ENCODE measurements at regions not wholly inside any gene's neighbourhood (a gene's known extent, or its start where the extent isn't known, plus 50 kb on each side); places are given as distances from the start of the nearest gene placed in this dataset.

DNA sequence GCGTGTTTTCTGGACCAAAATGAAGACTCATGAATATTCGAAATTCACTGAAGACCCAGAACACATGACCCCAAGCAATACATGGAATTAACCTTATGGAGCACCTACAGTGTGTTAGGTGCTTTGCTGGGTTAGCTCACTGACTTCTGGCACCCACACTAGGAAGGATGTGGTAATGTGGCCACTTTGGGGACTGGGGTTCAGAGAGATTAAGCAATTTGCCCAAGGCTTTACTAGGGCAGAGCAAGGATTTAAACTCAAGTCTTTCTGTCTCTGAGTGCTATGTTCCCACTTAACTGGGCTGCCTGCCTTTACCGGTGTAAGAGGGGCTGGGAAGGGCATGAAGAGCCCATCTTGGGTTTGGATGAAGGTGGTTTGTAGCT lies 162.0 kb upstream of the ATP6AP2 start:
- no peak overlapping the region for H3K4me3 ChIP-seq (ENCODE audit: low read length)
- H3K36me3 ChIP-seq (ENCODE audit: insufficient read depth, low read length), result no peaks in the 10 kb centered on the region
- H3K27me3 ChIP-seq (ENCODE audit: insufficient read depth, low read depth, low read length), result no peaks in the 10 kb centered on the region
- H4K20me1 ChIP-seq (ENCODE audit: insufficient read depth), result no peaks in the 10 kb centered on the region
- no peaks in the 10 kb centered on the region for H3K9me2 ChIP-seq (ENCODE audit: insufficient read depth, low read length)
- TF ChIP-seq RAD21 (conservative IDR thresholded peaks at IDR 0.05), result no peak
- TF ChIP-seq SMC3 (conservative IDR thresholded peaks at IDR 0.05; ENCODE audit: poor library complexity), result no peak
- TF ChIP-seq POLR2AphosphoS5 (IDR thresholded peaks at IDR 0.05), result no peak
- no peak for TF ChIP-seq EP300 (conservative IDR thresholded peaks at IDR 0.05; ENCODE audit: poor library complexity, severe bottlenecking)
- TF ChIP-seq, protein P1, sequence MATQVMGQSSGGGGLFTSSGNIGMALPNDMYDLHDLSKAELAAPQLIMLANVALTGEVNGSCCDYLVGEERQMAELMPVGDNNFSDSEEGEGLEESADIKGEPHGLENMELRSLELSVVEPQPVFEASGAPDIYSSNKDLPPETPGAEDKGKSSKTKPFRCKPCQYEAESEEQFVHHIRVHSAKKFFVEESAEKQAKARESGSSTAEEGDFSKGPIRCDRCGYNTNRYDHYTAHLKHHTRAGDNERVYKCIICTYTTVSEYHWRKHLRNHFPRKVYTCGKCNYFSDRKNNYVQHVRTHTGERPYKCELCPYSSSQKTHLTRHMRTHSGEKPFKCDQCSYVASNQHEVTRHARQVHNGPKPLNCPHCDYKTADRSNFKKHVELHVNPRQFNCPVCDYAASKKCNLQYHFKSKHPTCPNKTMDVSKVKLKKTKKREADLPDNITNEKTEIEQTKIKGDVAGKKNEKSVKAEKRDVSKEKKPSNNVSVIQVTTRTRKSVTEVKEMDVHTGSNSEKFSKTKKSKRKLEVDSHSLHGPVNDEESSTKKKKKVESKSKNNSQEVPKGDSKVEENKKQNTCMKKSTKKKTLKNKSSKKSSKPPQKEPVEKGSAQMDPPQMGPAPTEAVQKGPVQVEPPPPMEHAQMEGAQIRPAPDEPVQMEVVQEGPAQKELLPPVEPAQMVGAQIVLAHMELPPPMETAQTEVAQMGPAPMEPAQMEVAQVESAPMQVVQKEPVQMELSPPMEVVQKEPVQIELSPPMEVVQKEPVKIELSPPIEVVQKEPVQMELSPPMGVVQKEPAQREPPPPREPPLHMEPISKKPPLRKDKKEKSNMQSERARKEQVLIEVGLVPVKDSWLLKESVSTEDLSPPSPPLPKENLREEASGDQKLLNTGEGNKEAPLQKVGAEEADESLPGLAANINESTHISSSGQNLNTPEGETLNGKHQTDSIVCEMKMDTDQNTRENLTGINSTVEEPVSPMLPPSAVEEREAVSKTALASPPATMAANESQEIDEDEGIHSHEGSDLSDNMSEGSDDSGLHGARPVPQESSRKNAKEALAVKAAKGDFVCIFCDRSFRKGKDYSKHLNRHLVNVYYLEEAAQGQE (IDR thresholded peaks at IDR 0.05; ENCODE audit: borderline replicate concordance), result no peak
- TF ChIP-seq TAF1 (IDR thresholded peaks at IDR 0.05; ENCODE audit: low read depth), result no peak
- TF ChIP-seq, protein P2, sequence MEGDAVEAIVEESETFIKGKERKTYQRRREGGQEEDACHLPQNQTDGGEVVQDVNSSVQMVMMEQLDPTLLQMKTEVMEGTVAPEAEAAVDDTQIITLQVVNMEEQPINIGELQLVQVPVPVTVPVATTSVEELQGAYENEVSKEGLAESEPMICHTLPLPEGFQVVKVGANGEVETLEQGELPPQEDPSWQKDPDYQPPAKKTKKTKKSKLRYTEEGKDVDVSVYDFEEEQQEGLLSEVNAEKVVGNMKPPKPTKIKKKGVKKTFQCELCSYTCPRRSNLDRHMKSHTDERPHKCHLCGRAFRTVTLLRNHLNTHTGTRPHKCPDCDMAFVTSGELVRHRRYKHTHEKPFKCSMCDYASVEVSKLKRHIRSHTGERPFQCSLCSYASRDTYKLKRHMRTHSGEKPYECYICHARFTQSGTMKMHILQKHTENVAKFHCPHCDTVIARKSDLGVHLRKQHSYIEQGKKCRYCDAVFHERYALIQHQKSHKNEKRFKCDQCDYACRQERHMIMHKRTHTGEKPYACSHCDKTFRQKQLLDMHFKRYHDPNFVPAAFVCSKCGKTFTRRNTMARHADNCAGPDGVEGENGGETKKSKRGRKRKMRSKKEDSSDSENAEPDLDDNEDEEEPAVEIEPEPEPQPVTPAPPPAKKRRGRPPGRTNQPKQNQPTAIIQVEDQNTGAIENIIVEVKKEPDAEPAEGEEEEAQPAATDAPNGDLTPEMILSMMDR (IDR thresholded peaks at IDR 0.05; ENCODE audit: poor library complexity, severe bottlenecking), result no peak
- TF ChIP-seq EZH2 (IDR thresholded peaks at IDR 0.05; ENCODE audit: borderline replicate concordance, insufficient read depth, low read length, poor library complexity, severe bottlenecking), result no peak
- TF ChIP-seq MXI1 (conservative IDR thresholded peaks at IDR 0.05; ENCODE audit: poor library complexity, severe bottlenecking), result no peak
- H2AFZ ChIP-seq (ENCODE audit: low read depth, low read length), result no peak overlapping the region
- no peaks in the 10 kb centered on the region for H3K9me3 ChIP-seq (ENCODE audit: low read length)
- H3K79me2 ChIP-seq (replicated peaks; ENCODE audit: insufficient read depth, low read length), result no peaks in the 10 kb centered on the region
- H3F3A ChIP-seq (ENCODE audit: insufficient read depth, low read length, poor library complexity, severe bottlenecking), result no peaks in the 10 kb centered on the region
- no peak overlapping the region for H3K27ac ChIP-seq (ENCODE audit: low read length)
- H3K4me2 ChIP-seq (ENCODE audit: low read length), result no peak overlapping the region
- no peak overlapping the region for H3K9ac ChIP-seq (ENCODE audit: low read length)

DNA sequence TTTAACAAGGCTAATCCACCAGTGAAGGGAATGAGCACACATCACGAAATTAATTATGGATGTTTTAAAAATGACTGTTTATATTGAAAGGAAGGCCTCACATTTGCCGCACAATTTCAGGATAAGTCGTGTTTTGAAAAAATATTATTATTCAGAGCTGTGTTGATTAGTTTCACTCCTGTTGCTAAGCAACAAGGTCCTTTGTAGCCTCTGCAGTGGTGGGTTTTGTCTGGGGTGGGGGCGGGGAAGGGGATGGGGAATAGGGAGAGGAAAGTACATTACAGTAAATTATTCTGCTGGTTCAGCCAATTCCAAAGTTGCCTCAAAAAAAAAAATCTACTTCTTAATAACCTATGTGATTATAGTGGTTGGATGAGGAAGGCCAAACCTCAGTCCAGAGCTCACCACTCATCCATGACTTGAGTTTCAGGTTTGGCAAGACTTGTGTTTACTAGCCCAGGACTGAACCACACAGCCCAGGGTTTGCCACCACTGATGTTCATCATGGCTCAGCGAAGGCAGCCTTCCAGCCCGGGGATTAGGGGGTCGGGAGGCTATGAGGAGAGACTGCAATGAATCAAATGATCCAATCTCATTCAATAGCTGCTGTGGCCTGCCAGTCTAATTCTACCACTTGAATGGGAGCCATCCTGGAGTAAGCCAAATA lies 162.5 kb upstream of the ATP6AP2 start:
- no peaks in the 10 kb centered on the region for H3K9me3 ChIP-seq (ENCODE audit: low read length)
- H3K36me3 ChIP-seq (ENCODE audit: insufficient read depth, low read length), result no peaks in the 10 kb centered on the region
- H3K9me2 ChIP-seq (ENCODE audit: insufficient read depth, low read length), result no peaks in the 10 kb centered on the region
- H3K9ac ChIP-seq (ENCODE audit: low read length), result no peak overlapping the region
- H3K79me2 ChIP-seq (replicated peaks; ENCODE audit: insufficient read depth, low read length), result no peaks in the 10 kb centered on the region
- no peaks in the 10 kb centered on the region for H4K20me1 ChIP-seq (ENCODE audit: insufficient read depth)
- no peaks in the 10 kb centered on the region for H3K27me3 ChIP-seq (ENCODE audit: insufficient read depth, low read depth, low read length)
- H2AFZ ChIP-seq (ENCODE audit: low read depth, low read length), result no peak overlapping the region
- H3K4me3 ChIP-seq (ENCODE audit: low read length), result no peak overlapping the region
- H3K27ac ChIP-seq (ENCODE audit: low read length), result no peak overlapping the region
- H3F3A ChIP-seq (ENCODE audit: insufficient read depth, low read length, poor library complexity, severe bottlenecking), result no peaks in the 10 kb centered on the region
- no peak overlapping the region for H3K4me2 ChIP-seq (ENCODE audit: low read length)
- no peak for TF ChIP-seq EP300 (conservative IDR thresholded peaks at IDR 0.05; ENCODE audit: poor library complexity, severe bottlenecking)
- TF ChIP-seq RAD21 (conservative IDR thresholded peaks at IDR 0.05), result no peak
- TF ChIP-seq, protein P2 (IDR thresholded peaks at IDR 0.05; ENCODE audit: poor library complexity, severe bottlenecking), result no peak
- no peak for TF ChIP-seq TAF1 (IDR thresholded peaks at IDR 0.05; ENCODE audit: low read depth)
- TF ChIP-seq, protein P1 (IDR thresholded peaks at IDR 0.05; ENCODE audit: borderline replicate concordance), result no peak
- no peak for TF ChIP-seq POLR2AphosphoS5 (IDR thresholded peaks at IDR 0.05)
- TF ChIP-seq MXI1 (conservative IDR thresholded peaks at IDR 0.05; ENCODE audit: poor library complexity, severe bottlenecking), result no peak
- no peak for TF ChIP-seq EZH2 (IDR thresholded peaks at IDR 0.05; ENCODE audit: borderline replicate concordance, insufficient read depth, low read length, poor library complexity, severe bottlenecking)

Measured in neural cell (in vitro differentiated cells).